K562 (cell line): ENCODE measurements at regions not wholly inside any gene's neighbourhood (a gene's known extent, or its start where the extent isn't known, plus 50 kb on each side); places are given as distances from the start of the nearest gene placed in this dataset.

Experiments
- ATAC-seq: fragments of 200-7000 bp; cut with Tn5 transposase; 3 replicates; pipeline ENCODE4 v1.9.1; 2020; ENCODE audit warnings: moderate library complexity
- BruUV-seq: library from RNA; stranded (reverse); fragments of 400-500 nt; replicated peaks from 2 replicates; lab custom pipeline; 2021; lab: Mats Ljungman, UMichigan
- CTCF ChIA-PET: fragments of 300-600 bp; formaldehyde crosslinking; extraction: SDS; loops from one replicate; lab custom pipeline; 2021; ENCODE audit warnings: low intra/inter-chr PET ratio; lab: Yijun Ruan, JAX
- POLR2A ChIA-PET: fragments of 300-600, 350-650 bp; sonication (Branson Sonifier 250); formaldehyde crosslinking; extraction: SDS; loops from one replicate; lab custom pipeline; 2021; ENCODE audit warnings: antibody characterized with exemption, inconsistent platforms; lab: Yijun Ruan, JAX
- DNase-seq, 4 experiments: peaks; one replicate each; pipeline versions ENCODE4 v3.0.0 to v3.0.0-alpha.2; 2011 to 2018; ENCODE audit warnings: low spot score in 3 of 4, mixed read lengths in 3 of 4; ENCODE audit errors: extremely low read depth in 1 of 4
- FAIRE-seq: peaks from 2 replicates; lab custom pipeline; 2011; peaks lifted over from hg19 to GRCh38; lab: Jason Lieb, UNC
- H2AFZ ChIP-seq: 2 replicates; pipeline ENCODE4 v1.6.0; 2011; ENCODE audit warnings: low read depth, low read length, control low read depth, inconsistent platforms
- H3K27ac ChIP-seq: fragments of 200-600 bp; 3 replicates; pipeline ENCODE4 v1.8.0; 2011; ENCODE audit warnings: low read depth, mild to moderate bottlenecking, control low read depth, inconsistent platforms, low read length, moderate library complexity, mixed read lengths; ENCODE audit errors: extremely low read depth
- H3K27me3 ChIP-seq, 2 experiments: fragments of 300-600 bp in 1 of 2; 2 replicates in 1 of 2; 3 replicates in 1 of 2; pipeline versions ENCODE4 v1.6.0 to v1.8.0; 2011; ENCODE audit warnings: inconsistent platforms in 2 of 2, low read length in 2 of 2, mild to moderate bottlenecking in 1 of 2, mixed read lengths in 1 of 2, moderate library complexity in 1 of 2; ENCODE audit not compliant: control insufficient read depth in 2 of 2, insufficient read depth in 2 of 2
- H3K36me3 ChIP-seq: fragments of 300-600 bp; 3 replicates; pipeline ENCODE4 v1.8.0; 2011; ENCODE audit warnings: mild to moderate bottlenecking, low read length, inconsistent platforms; ENCODE audit not compliant: control insufficient read depth, insufficient read depth
- H3K4me1 ChIP-seq, 2 experiments: fragments of 200-600 bp in 1 of 2; replicated peaks in 1 of 2; 2 replicates in 1 of 2; 3 replicates in 1 of 2; pipeline versions ENCODE4 v1.5.1 to v1.8.0; 2011; ENCODE audit warnings: inconsistent platforms in 2 of 2, low read length in 2 of 2, mild to moderate bottlenecking in 1 of 2, mixed read lengths in 1 of 2, moderate library complexity in 1 of 2; ENCODE audit not compliant: control insufficient read depth in 2 of 2, insufficient read depth in 2 of 2
- H3K4me2 ChIP-seq: 2 replicates; pipeline ENCODE4 v1.6.1; 2011; ENCODE audit warnings: low read length, control low read depth, inconsistent platforms, mixed read lengths; ENCODE audit not compliant: insufficient read depth
- H3K4me3 ChIP-seq: fragments of 200-600 bp; sonication (generic), shearing (Covaris generic); 2 replicates; pipeline ENCODE4 v1.5.1; 2016; ENCODE audit warnings: control low read depth, inconsistent platforms
- H3K79me2 ChIP-seq: fragments of 200-600 bp; 3 replicates; pipeline ENCODE4 v1.8.0; 2011; ENCODE audit warnings: low read length, inconsistent platforms; ENCODE audit not compliant: control insufficient read depth, insufficient read depth
- H3K9ac ChIP-seq, 2 experiments: 2 replicates each; pipeline versions ENCODE4 v1.6.0 to v1.6.1; 2011; ENCODE audit warnings: low read depth in 2 of 2, low read length in 2 of 2, control low read depth in 1 of 2, inconsistent platforms in 1 of 2, mild to moderate bottlenecking in 1 of 2, mixed read lengths in 1 of 2; ENCODE audit not compliant: insufficient read depth in 1 of 2
- H3K9me1 ChIP-seq: one replicate; pipeline ENCODE4 v1.6.0; 2011; ENCODE audit warnings: inconsistent platforms, mild to moderate bottlenecking, low read length, moderate library complexity; ENCODE audit not compliant: control insufficient read depth, insufficient read depth
- H3K9me3 ChIP-seq: replicated peaks from 2 replicates; pipeline ENCODE4 v1.5.1; 2011; ENCODE audit warnings: low read depth, low read length, inconsistent platforms; ENCODE audit not compliant: control insufficient read depth, insufficient read depth
- H4K20me1 ChIP-seq: replicated peaks from 2 replicates; pipeline ENCODE4 v1.6.1; 2011; ENCODE audit warnings: low read length, inconsistent platforms, mixed read lengths; ENCODE audit not compliant: control insufficient read depth, insufficient read depth
- MNT ChIP-seq, 2 experiments: fragments of 450-650 bp; conservative IDR thresholded peaks; 2 replicates each; pipeline ENCODE4 v1.6.1; 2017; ENCODE audit warnings: mild to moderate bottlenecking in 2 of 2, moderate library complexity in 2 of 2
- PHB ChIP-seq: fragments of 250-450 bp; sonication (Bioruptor Pico); IDR thresholded peaks from 2 replicates; pipeline ENCODE4 v1.5.0; 2021
- WGBS: fragments of 100-300 bp; shearing (Covaris generic); methylation state at CpG from one replicate; pipeline ENCODE4 v1.1.6; 2016; ENCODE audit warnings: low coverage, mixed read lengths; ENCODE audit not compliant: insufficient coverage; ENCODE audit errors: missing lambda C conversion rate; 5-methylcytosine and 5-hydroxymethylcytosine counted together
- in situ Hi-C: fragments of 300-500 bp; cut with MboI; formaldehyde crosslinking; loops from 4 replicates; pipeline ENCODE4 v1.15.0; 2018; ENCODE audit warnings: inconsistent platforms, mixed read lengths
- intact Hi-C: fragments of 100-400 bp; cut with micrococcal nuclease; formaldehyde crosslinking; loops from 2 replicates; pipeline ENCODE4 v1.14.2; 2022
- TF ChIP-seq, protein P1 (sequence below): sonication (generic); IDR thresholded peaks from 2 replicates; pipeline ENCODE4 v1.6.1; 2016
- TF ChIP-seq, protein P2 (sequence below): fragments of 450-650 bp; IDR thresholded peaks from 2 replicates; pipeline ENCODE4 v1.6.1; 2016; ENCODE audit warnings: low read depth, mild to moderate bottlenecking, moderate library complexity

DNA sequence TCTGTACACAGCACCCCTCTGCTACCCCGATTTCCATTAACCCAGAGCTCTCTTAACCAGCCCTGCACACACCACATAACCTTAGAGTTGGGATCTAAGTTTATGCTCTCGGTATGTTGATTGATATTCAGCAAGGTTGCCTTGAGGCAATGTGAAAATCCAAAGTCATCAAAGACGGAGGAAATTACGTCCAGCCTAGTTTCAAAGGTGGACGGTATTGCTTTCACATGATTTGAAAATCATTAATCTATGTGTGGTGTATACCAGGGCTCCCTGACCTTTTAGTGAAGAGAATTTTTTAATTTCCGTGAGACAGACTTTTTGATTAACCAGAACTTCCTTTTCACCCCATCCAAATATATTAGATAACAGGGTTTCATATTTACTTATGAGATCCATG, 272.5 kb upstream of the LCORL start:
- BruUV-seq: no TSS peak
- CTCF ChIA-PET: no interaction called here
- no peak for DNase-seq
- WGBS: 0% methylated on average over 6 of the region's 6 CpGs
- Histone ChIP-seq H3K4me2 (no peak overlapping the region), H3K9me1 (no peaks in the 10 kb centered on the region), H3K4me1 (no peaks in the 10 kb centered on the region), H3K36me3 (no peaks in the 10 kb centered on the region), H3K27me3 (no peaks in the 10 kb centered on the region), H3K9ac (no peak overlapping the region), H3K9me3 (no peaks in the 10 kb centered on the region; the same call in 1 of the 2 replicates), H3K4me3 (no peak overlapping the region), H3K27ac (no peak overlapping the region), H4K20me1 (no peaks in the 10 kb centered on the region), H3K79me2 (no peaks in the 10 kb centered on the region), H2AFZ (no peak overlapping the region)
- no peak for ATAC-seq
- POLR2A ChIA-PET: no interaction called here
- TF ChIP-seq, protein P1, sequence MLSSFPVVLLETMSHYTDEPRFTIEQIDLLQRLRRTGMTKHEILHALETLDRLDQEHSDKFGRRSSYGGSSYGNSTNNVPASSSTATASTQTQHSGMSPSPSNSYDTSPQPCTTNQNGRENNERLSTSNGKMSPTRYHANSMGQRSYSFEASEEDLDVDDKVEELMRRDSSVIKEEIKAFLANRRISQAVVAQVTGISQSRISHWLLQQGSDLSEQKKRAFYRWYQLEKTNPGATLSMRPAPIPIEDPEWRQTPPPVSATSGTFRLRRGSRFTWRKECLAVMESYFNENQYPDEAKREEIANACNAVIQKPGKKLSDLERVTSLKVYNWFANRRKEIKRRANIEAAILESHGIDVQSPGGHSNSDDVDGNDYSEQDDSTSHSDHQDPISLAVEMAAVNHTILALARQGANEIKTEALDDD: no peak
- TF ChIP-seq, protein P2, sequence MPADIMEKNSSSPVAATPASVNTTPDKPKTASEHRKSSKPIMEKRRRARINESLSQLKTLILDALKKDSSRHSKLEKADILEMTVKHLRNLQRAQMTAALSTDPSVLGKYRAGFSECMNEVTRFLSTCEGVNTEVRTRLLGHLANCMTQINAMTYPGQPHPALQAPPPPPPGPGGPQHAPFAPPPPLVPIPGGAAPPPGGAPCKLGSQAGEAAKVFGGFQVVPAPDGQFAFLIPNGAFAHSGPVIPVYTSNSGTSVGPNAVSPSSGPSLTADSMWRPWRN: no peak
- TF ChIP-seq PHB (CRISPR knock-in tag) (no peak), MNT (conservative IDR thresholded peaks at IDR 0.05) (no peak)
- in situ Hi-C loops (no loop called here), intact Hi-C loops (no loop called here)
- FAIRE-seq: no peak
